Keratinocyte (primary cell): ENCODE measurements at regions not wholly inside any gene's neighbourhood (a gene's known extent, or its start where the extent isn't known, plus 50 kb on each side); places are given as distances from the start of the nearest gene placed in this dataset.

ENCODE experiments used
- CTCF ChIP-seq, 3 experiments: IDR thresholded peaks in 1 of 3; conservative IDR thresholded peaks in 1 of 3; optimal IDR thresholded peaks in 1 of 3; 2 replicates in 2 of 3; 3 replicates in 1 of 3; pipeline versions ENCODE3 to v1.5.1; 2011; ENCODE audit warnings: low read length in 3 of 3, mild to moderate bottlenecking in 3 of 3, moderate library complexity in 2 of 3, control low read depth in 1 of 3, inconsistent platforms in 1 of 3; ENCODE audit not compliant: insufficient read depth in 2 of 3; ENCODE audit errors: extremely low read depth in 1 of 3
- EZH2 ChIP-seq: IDR thresholded peaks from one replicate; pipeline ENCODE4 v1.6.1; 2012; ENCODE audit warnings: inconsistent platforms, mild to moderate bottlenecking, low read length, moderate library complexity

DNA sequence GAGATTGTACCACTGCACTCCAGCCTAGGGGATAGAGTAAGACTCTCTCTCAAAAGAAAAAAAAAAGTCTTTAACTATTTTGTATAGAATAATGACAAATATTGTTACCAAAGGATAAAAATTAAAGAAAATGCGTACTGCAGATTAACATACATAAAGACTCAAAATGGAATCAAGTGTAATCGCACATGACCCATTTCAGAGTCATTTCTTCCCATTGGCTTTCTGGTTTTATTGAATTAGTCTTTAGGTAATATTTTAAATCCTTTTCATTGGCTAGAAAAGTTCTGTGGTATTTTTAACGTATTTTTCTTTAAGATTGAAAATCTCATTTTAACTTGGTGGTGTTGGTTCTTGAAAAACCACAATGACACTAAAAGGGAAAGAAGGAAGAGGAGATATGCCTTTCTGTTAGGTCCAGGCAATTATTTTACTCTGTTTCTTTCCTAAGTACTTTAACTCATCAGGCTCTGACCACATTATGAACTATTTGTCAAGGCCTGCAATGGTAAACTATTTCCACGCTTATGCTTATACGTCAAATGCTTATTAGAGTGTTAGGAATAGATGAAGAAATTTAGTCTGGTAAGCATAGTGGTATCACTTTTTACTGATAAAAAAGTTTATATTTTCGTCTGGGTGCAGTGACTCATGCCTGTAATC lies 52.3 kb downstream of the PLEKHG1 start:
- no peak for TF ChIP-seq CTCF (optimal IDR thresholded peaks at IDR 0.05 in 1 of 3, IDR thresholded peaks at IDR 0.05 in 1 of 3, conservative IDR thresholded peaks at IDR 0.05 in 1 of 3; ENCODE audit: extremely low read depth in 1 of 3, insufficient read depth in 2 of 3, low read length in 3 of 3)
- TF ChIP-seq EZH2: no peak
